ENCODE measurements at regions not wholly inside any gene's neighbourhood (a gene's known extent, or its start where the extent isn't known, plus 50 kb on each side); places are given as distances from the start of the nearest gene placed in this dataset.

DNA sequence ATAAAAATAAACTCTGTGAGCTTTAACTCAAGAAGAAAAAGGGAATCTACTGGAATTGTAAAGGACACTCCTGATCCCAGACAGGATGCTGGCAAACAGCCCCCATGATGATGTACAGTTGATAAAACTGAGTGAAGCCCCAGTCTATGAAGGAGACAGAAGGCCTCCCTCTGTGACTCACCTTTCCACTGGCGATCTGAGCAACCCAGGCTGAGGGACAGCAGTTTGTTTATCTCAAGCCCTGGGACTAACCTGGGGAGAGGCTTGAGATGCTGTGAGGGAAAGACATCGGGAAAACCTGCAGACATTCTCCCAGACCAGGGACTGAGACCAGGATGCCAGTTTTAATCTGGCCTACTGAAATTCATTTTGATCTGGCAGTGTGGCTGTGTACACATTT, 104.5 kb upstream of the CDH2 start:
- Histone ChIP-seq H3K9ac (ENCODE audit: extremely low read depth, insufficient read length, low read length) (no peak overlapping the region), H2BK5ac (ENCODE audit: insufficient read length, low read length) (no peak overlapping the region), H3K23me2 (ENCODE audit: insufficient read length, low read depth, low read length, poor library complexity, severe bottlenecking) (no peaks in the 10 kb centered on the region), H3K4ac (ENCODE audit: low read depth, low read length) (no peak overlapping the region), H3K79me1 (ENCODE audit: insufficient read depth, low read depth, low read length, poor library complexity, severe bottlenecking) (no peaks in the 10 kb centered on the region), H3K23ac (ENCODE audit: insufficient read length, low read depth, low read length) (no peak overlapping the region), H3K4me1 (ENCODE audit: insufficient read depth, low read length) (no peaks in the 10 kb centered on the region), H4K20me1 (ENCODE audit: control insufficient read depth, insufficient read depth, insufficient read length) (no peaks in the 10 kb centered on the region), H2BK120ac (ENCODE audit: low read depth, low read length, poor library complexity, severe bottlenecking) (no peak overlapping the region), H4K8ac (replicated peaks; ENCODE audit: insufficient read length, low read depth, low read length) (no peak overlapping the region), H3K4me2 (ENCODE audit: insufficient read depth, insufficient read length, low read length) (no peak overlapping the region), H3K18ac (ENCODE audit: insufficient read length, low read depth, low read length) (no peak overlapping the region), H3K56ac (ENCODE audit: insufficient read length, low read depth, low read length) (no peak overlapping the region), H3K9me3 (ENCODE audit: control insufficient read depth, low read depth, low read length) (no peaks in the 10 kb centered on the region), H4K91ac (ENCODE audit: insufficient read length, low read depth, low read length) (no peak overlapping the region), H3K27me3 (ENCODE audit: insufficient read depth, low read length) (no peaks in the 10 kb centered on the region; the same call in 1 of the 2 replicates), H3K79me2 (ENCODE audit: insufficient read depth, low read length) (no peaks in the 10 kb centered on the region), H3T11ph (ENCODE audit: low read length) (no peak overlapping the region), H3K14ac (ENCODE audit: insufficient read depth, low read length) (0 out of 2 replicates have a peak overlapping the region, but pooled peaks have one; percentile 34), H2BK20ac (ENCODE audit: low read depth, low read length, poor library complexity, severe bottlenecking) (no peak overlapping the region), H2BK15ac (ENCODE audit: low read depth, low read length) (no peak overlapping the region), H2AK5ac (ENCODE audit: insufficient read length, low read length) (no peak overlapping the region), H2AFZ (ENCODE audit: low read length) (no peak overlapping the region), H2BK12ac (ENCODE audit: insufficient read length, low read depth, low read length) (no peak overlapping the region), H4K5ac (ENCODE audit: insufficient read length, low read depth, low read length) (no peak overlapping the region), H3K27ac (ENCODE audit: insufficient read length, low read depth, low read length) (no peak overlapping the region)
- DNase-seq = no peak
- WGBS (ENCODE audit: extremely low coverage, insufficient read length, low lambda C conversion rate) = no CpG with 5 or more reads among the region's 2 CpGs
- Mint-ChIP-seq H3K4me3 (no peak overlapping the region), H3K36me3 (ENCODE audit: insufficient read depth in 1 of 3, low read depth in 3 of 3) (peaks cover 0 to 3% (median 0%) of the 10 kb centered on the region in 3 experiments; a peak in 1 of 7 replicates), H3K27me3 (ENCODE audit: low read depth) (peaks cover 33% of the 10 kb centered on the region), H3K9me3 (peaks cover 2 to 5% of the 10 kb centered on the region in 2 experiments; a peak in 2 of 5 replicates), H3K27ac (no peak overlapping the region), H3K4me1 (peaks cover 19 to 20% of the 10 kb centered on the region in 2 experiments)
- TF ChIP-seq CTCF (conservative IDR thresholded peaks at IDR 0.05) = no peak
